Upper lobe of right lung (tissue), 1 donor: ENCODE measurements at regions not wholly inside any gene's neighbourhood (a gene's known extent, or its start where the extent isn't known, plus 50 kb on each side); places are given as distances from the start of the nearest gene placed in this dataset.
"Not testable (repeated sequence)": the region's sequence is repeated elsewhere in the genome, so short reads cannot be mapped to it uniquely, and the experiment has no call there.

Experiments used
- ATAC-seq: fragments of 200-7000 bp; cut with Tn5 transposase; one replicate; pipeline ENCODE4 v1.9.1; 2020; ENCODE audit warnings: mild to moderate bottlenecking, moderate library complexity
- DNase-seq: peaks from one replicate; pipeline ENCODE4 v3.0.0-alpha.2; 2020
- H3K27ac ChIP-seq: fragments of 200-600 bp; one replicate; pipeline ENCODE4 v1.8.0; 2022
- H3K27me3 ChIP-seq: fragments of 200-600 bp; one replicate; pipeline ENCODE4 v1.8.0; 2022; ENCODE audit warnings: mild to moderate bottlenecking
- H3K36me3 ChIP-seq: fragments of 200-600 bp; one replicate; pipeline ENCODE4 v1.8.0; 2022
- H3K4me1 ChIP-seq: fragments of 200-600 bp; one replicate; pipeline ENCODE4 v1.8.0; 2022
- H3K4me3 ChIP-seq: fragments of 200-600 bp; one replicate; pipeline ENCODE4 v1.8.0; 2022; ENCODE audit warnings: mild to moderate bottlenecking
- H3K9me3 ChIP-seq: fragments of 200-600 bp; one replicate; pipeline ENCODE4 v1.8.0; 2022
- CTCF ChIP-seq: fragments of 200-600 bp; IDR thresholded peaks from one replicate; pipeline ENCODE4 v1.8.0; 2022; ENCODE audit warnings: antibody characterized with exemption
- intact Hi-C: fragments of 100-400 bp; cut with DNase I; formaldehyde crosslinking; loops from one replicate; pipeline ENCODE4 v1.11.0; 2022
- donor health status: DM: no; HTN: yes; CAD: no; lungs with severe emphysema.

GRCh38 chr11:91041626-91042025 lies 818.8 kb upstream of the CHORDC1 start:
- no peak for DNase-seq

GRCh38 chr11:91023731-91024130 lies 800.9 kb upstream of the CHORDC1 start:
- intact Hi-C loops: no loop called here
- ATAC-seq (no peak), DNase-seq (no peak)
- TF ChIP-seq CTCF: no peak
- Histone ChIP-seq H3K4me1 (no peaks in the 10 kb centered on the region), H3K27me3 (no peaks in the 10 kb centered on the region), H3K4me3 (no peak overlapping the region), H3K36me3 (no peaks in the 10 kb centered on the region), H3K9me3 (no peaks in the 10 kb centered on the region), H3K27ac (no peak overlapping the region)

More at GRCh38 chr11:91041626-91042025, 818.8 kb upstream of the CHORDC1 start:
- Histone ChIP-seq H3K4me1 (no peaks in the 10 kb centered on the region), H3K36me3 (no peaks in the 10 kb centered on the region), H3K27me3 (no peaks in the 10 kb centered on the region), H3K27ac (no peak overlapping the region), H3K4me3 (no peak overlapping the region), H3K9me3 (no peaks in the 10 kb centered on the region)
- TF ChIP-seq CTCF: peak; percentile 6
- intact Hi-C loops: no loop called here
- no peak for ATAC-seq

GRCh38 chr11:91011503-91011902 lies 788.7 kb upstream of the CHORDC1 start:
- TF ChIP-seq CTCF: no peak
- intact Hi-C loops: no loop called here
- Histone ChIP-seq H3K4me1 (no peaks in the 10 kb centered on the region), H3K9me3 (no peaks in the 10 kb centered on the region), H3K27me3 (no peaks in the 10 kb centered on the region), H3K4me3 (no peak overlapping the region), H3K27ac (no peak overlapping the region), H3K36me3 (no peaks in the 10 kb centered on the region)
- ATAC-seq: no peak
- no peak for DNase-seq

DNA sequence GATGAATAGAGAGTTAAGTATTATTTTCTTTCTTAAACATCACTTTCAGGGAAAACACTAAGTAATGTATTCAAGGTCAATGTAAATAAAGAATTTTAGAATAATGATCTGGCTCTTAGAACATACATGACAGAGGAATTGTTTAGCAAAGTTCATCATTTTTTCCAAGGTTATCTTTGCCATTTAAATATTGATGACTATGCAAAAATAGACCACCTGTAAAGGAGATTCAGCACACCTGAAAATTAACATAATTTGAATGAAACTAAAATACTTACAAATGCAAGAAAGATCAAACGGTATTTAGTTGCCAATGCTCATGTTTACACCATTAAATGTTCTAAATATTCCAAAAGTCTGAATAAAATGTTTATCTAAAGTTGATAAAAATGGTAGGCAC lies 782.6 kb upstream of the CHORDC1 start:
- Histone ChIP-seq H3K4me3 (no peak overlapping the region), H3K27ac (no peak overlapping the region), H3K9me3 (no peaks in the 10 kb centered on the region), H3K4me1 (no peaks in the 10 kb centered on the region), H3K36me3 (no peaks in the 10 kb centered on the region), H3K27me3 (no peaks in the 10 kb centered on the region)
- intact Hi-C loops: no loop called here
- TF ChIP-seq CTCF: no peak
- ATAC-seq (no peak), DNase-seq (no peak)

DNA sequence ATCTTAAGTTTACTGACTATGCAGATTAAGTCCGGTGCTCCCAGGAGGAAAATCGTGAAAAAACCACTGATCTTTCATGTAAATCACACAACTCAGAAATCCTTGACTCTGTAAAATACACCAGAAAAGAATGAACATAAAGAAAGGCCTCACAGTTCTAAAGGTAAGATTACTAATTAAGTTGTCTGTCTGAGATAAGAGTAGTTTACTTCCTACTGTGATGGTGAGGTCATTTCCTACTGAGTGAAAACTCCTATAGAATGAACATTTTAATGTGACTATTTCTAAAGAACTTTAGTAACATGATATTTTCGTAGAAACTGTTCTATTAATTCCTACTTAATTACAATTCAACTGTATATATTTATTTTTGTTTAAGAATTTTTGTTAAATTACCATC lies 774.4 kb upstream of the CHORDC1 start:
- H3K9me3 ChIP-seq: no peaks in the 10 kb centered on the region
- no peak for DNase-seq
- H3K4me1 ChIP-seq: no peaks in the 10 kb centered on the region
- TF ChIP-seq CTCF: no peak
- intact Hi-C loops: no loop called here
- H3K4me3 ChIP-seq: no peak overlapping the region
- no peak overlapping the region for H3K27ac ChIP-seq
- H3K36me3 ChIP-seq: no peaks in the 10 kb centered on the region
- ATAC-seq: no peak
- H3K27me3 ChIP-seq: no peaks in the 10 kb centered on the region

DNA sequence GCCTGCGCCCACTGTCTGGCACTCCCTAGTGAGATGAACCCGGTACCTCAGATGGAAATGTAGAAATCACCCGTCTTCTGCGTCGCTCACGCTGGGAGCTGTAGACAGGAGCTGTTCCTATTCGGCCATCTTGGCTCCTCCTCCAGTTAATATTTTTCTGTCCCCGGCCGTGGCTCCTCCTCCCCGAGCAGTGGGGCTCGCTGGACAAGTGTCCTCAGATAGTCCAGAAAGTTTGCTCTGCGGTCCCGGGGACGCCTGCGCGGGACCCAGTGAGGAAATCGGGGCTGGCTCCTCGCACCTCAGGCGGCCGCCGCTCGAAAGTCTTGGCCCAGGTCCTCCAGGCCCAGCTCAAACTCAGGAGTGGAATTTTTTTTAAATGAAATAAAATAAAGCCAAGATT lies 749.3 kb upstream of the CHORDC1 start:
- H3K4me3 ChIP-seq, DNase-seq, H3K36me3 ChIP-seq, H3K9me3 ChIP-seq, intact Hi-C loops, H3K27me3 ChIP-seq, H3K27ac ChIP-seq, H3K4me1 ChIP-seq: not testable (repeated sequence)
- ATAC-seq: peak; percentile 67
